Inflammatory macrophage treated with lipopolysaccharide for 1 hour (primary cell): ENCODE measurements at regions not wholly inside any gene's neighbourhood (a gene's known extent, or its start where the extent isn't known, plus 50 kb on each side); places are given as distances from the start of the nearest gene placed in this dataset.

ENCODE experiments used
- DNase-seq, 2 donors: peaks; one replicate each; pipeline ENCODE4 v3.0.0-alpha.2; 2020 to 2022

- no peak for DNase-seq
Observed at GRCh38 chr10:78963074-78964034, 105.4 kb upstream of the ZMIZ1 start.

DNA sequence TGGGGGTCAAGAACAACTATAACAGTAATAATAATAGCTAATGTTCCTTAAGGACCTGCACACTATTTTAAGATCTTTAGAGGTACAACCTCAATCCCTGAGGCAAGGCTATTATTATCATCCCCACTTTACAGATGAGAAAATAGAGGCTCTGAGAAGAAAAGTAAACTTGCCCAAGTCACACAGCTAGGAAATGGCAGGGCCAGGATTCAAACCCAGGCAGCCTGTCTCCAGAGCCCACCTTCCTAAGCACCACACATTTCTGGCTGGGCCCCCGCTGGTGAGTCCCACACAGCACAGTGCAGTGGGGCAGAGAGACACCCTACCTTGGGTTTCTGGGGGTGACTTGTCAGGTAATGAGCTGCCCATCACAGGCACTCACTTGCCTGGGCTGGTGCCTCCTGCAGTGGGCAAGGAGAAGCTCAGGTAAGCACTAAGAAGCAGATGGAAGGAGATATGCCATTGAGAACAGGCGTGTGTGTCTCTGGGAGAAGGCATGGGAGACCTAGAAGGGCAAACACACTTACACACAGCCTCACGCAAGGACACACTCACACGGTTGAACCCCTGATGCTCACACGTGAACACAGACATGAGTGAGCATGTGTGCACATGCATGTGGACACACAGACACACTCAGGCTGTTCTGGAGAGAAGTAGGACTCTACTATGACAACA is 104.4 kb upstream of the ZMIZ1 start:
- DNase-seq: no peak

DNA sequence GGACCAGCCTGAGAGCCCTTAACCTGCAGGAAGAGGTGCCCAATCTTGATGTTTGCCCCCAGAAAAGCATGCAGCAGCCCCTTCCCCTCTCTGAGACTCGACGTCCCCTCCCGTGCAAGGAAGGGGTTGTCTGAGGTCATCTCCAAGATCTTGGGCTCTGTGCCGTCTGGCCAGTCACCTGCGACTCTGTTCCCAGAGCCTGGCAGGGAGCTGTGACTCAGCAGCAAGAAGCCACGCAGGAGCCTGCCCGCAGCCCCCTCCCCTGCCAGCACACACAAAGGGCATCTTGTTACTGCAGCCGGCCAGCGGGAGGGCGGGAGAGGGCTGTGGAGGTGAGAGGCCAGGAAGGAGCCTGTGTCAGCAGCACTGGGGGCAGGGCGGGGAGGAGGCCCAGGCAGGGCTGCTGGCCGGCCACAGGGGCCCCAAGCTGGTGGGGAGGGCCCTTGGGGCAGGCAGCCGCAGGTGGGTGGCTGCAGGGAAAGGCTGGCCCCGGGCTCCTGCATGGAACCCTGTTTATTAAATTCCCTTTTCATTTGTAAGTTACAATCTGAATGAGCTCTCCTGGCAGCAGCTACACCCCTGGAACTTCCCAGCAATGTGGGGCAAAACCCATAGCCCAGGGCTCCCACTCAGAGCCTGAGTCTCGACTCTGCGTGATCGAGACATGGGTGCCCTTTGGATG is 103.7 kb upstream of the ZMIZ1 start:
- peak in 1 of 2 donors; percentile 20 for DNase-seq

GRCh38 chr10:78966182-78966787 is 102.5 kb upstream of the ZMIZ1 start:
- no peak for DNase-seq

- no peak for DNase-seq
Observed at GRCh38 chr10:78966844-78967488, 101.8 kb upstream of the ZMIZ1 start.

GRCh38 chr10:78968300-78968942 is 100.3 kb upstream of the ZMIZ1 start:
- DNase-seq: no peak

DNA sequence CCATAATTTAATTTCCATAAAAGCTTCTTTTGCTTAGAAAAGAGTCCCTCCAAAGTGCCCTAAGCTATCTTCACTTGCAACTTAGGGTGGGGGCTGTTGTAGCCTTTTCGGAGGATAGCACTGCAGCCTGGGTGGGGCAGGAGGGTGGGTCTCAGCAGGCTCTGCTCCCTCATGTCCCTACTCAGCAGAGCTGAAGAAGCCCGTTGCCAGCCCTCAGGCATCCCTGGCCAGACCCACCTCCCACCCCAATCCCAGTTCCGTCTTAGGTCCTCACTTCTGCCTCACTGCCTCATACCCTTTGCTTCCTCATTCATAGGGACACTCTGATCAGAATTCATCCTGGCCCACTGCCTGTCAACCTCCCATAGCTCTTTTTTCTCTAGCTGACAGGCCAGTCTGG is 99.8 kb upstream of the ZMIZ1 start:
- DNase-seq: peak; percentile 14 to 21

- no peak for DNase-seq
Observed at GRCh38 chr10:78969719-78970118, 99.0 kb upstream of the ZMIZ1 start.

DNA sequence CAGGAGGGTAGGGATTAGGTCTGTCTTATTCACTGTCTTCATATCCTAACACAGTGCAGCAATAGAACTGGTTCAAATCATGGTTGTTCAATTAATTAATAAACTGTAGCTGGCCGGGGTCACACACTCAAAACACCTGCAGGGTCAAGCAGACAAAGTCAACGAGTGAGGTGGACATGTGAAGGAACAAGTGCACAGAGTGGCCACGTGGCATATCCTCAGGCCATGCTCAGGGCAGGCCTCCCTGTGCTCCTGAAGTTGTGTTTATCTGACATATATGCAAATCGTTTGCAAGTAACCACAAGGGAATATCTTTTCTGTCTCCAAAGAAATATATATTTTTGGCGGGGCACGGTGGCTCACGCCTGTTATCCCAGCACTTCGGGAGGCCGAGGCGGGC is 98.5 kb upstream of the ZMIZ1 start:
- DNase-seq: no peak

GRCh38 chr10:78971094-78971682 is 97.6 kb upstream of the ZMIZ1 start:
- no peak for DNase-seq

DNA sequence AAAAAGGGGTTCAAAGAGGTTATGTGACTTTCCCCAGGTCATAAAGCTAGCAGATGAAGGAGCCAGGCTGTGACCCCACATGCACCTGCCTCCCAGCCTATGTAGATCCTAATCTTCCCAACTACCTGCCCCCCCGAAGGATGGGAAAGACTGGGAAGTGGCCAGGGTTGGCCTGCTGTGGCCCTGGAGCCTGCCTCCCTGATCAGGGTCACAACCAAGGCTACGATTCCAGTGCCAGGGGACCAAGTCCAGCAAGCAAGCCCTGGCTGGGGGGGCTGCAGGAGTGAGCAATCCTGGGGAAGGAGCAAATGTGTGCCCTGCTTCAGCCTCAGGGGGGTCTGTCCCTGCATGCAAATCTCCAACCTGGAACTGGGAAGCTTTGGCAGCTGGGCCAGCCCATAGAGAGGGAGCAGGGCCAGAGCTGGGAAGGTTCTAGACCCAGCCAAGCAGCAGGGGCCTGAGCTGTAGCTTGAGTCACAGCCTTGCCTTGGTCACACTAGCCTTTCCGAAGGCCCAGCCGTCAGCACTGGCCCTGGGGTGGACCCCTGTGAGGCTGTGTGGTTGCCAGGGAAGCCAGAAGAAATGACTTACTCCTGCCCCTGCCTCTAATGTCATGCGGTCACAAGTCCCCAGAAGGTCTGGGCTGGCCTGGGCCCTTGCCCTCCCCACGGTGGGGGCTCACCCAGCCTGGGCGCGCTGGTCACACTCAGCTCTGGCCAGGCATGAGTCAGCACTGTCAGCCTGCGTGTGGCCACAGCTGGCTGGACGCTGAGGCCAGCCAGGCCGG is 96.4 kb upstream of the ZMIZ1 start:
- DNase-seq: peak; percentile 15 to 56

DNA sequence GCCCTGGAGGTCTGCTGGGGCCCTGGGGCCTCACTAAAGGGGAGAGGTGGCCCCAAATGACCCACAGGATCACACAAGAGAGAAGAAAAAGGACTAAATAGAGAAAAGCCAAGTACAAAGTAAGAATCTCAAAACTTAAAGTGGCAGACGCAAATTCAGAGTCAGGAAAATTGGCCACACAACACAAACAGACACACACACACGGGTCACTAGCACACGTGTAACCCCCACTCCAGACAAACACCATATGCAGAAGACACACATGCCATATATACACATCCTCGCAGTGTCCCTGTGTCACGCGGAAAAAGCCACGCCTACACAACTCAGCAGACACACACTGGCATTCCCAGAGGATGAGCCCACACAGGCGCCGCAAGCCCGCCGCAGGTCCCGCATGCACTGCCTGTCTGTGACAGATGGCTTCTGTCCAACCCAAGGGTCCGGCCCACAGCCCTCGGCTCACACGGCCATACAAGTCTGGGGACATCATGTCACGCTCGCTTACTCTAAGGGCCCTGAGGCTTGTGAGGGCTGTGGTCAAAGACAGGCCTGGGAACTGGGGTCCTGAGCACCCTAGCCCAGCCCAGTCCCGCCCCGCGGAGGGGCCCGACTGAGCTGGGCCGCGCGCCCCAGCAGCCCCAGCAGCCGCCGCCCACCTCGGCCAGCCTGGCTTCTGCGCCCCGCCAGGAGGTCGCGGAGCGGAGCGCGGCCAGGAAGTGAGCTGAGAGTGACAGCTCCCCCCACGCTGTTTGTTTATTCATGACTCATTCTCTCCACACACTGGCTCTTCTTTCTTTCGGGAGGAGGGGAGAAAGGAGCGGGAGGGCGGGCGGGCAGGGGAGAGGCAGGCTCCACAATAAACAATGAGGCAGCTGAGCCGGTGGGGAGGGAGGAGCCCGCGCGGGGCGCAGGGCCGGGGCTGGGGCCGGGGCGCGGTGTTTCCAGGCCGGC is 95.5 kb upstream of the ZMIZ1 start:
- DNase-seq: peak; percentile 86 to 93

GRCh38 chr10:78973901-78974616 is 94.7 kb upstream of the ZMIZ1 start:
- DNase-seq: peak; percentile 53 to 65

DNA sequence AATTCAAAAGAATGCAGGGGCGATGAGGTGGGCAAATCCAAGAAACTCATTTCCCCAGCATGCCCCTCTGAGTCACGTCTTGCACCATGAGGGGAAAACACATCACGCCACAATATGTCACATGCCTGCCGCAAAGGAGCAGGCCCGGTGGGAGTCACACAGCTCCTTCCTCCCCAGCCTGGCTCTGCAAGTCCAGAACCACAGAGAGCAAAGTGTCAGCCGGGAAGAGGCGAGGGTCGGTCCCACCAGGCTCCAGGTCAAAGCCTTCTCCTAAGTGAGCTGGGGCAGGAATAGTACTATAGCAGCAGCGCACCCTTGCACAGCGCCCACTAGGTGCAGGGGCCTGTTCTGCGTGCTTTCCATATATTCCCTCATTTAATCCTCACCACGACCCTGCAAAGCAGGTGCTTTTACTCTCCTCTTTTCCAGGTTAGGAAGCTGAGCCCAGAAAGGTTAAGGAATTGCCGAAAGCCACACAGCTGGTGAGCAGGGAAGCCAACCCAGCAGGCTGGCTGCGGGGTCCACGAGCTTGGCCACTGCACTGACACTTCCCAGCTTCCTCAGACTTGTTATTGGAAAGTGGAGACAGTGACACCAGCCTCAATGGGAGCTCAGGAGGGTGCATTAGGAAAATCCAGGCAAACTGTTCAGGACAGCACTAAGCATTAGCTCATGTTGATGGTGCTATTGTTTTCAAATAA is 94.0 kb upstream of the ZMIZ1 start:
- DNase-seq: peak; percentile 96 to 98

DNA sequence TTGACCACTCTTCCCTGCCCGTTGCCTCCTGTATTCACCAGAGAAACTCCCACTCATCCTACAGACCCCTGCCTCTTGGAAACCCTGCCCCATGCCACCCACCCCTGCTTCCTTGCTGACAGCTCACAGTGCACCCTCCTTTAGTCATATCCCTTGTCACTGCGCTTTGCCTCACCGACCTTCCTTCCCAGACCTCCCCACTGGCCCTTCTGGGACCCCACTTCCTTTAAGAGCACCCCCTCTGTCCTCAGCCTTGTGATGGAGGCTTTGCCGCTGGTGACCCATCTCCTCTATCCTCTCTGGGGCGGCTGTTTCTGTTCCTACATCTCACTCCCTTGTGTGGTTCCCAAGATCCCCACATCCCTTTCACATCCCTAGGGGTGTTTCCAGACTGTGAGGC is 92.8 kb upstream of the ZMIZ1 start:
- DNase-seq: peak; percentile 21 to 58

- DNase-seq: peak; percentile 7 to 46
Observed at GRCh38 chr10:78976825-78977755, 91.7 kb upstream of the ZMIZ1 start.

- no peak for DNase-seq
Observed at GRCh38 chr10:78979938-78980337, 88.8 kb upstream of the ZMIZ1 start.
